HG03342 (cell line): ENCODE measurements at regions not wholly inside any gene's neighbourhood (a gene's known extent, or its start where the extent isn't known, plus 50 kb on each side); places are given as distances from the start of the nearest gene placed in this dataset.
A peak's percentile ranks its signal among the peaks of the same experiment; 100 is the strongest.
"Not testable (repeated sequence)": the region's sequence is repeated elsewhere in the genome, so short reads cannot be mapped to it uniquely, and the experiment has no call there.

Experiments
- ATAC-seq: cut with Tn5 transposase; IDR thresholded peaks from one replicate; pipeline ENCODE4 v1.9.1; 2021; ENCODE audit warnings: mild to moderate bottlenecking, moderate library complexity; ENCODE audit not compliant: unreplicated experiment

DNA sequence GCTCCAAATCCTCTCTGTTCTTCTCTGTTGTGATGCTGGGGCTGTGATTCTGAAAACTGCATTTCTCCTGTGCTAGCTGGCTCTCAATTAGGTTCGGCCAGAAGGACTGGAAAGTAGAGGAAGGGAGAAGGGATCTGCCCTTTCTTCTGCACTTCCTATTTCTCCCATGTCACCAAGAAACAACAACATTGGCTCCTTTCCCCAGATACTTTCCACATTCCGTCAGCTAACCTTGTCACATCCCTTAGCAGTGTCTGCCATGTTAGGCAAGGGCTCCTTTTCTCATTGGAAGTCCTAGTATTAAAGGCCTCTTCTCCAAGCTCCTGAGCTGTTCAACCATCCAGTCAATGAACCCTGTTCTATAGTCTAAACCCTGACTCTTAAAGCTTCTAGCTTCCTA lies 171.1 kb downstream of the ZNF621 start:
- ATAC-seq = no peak

DNA sequence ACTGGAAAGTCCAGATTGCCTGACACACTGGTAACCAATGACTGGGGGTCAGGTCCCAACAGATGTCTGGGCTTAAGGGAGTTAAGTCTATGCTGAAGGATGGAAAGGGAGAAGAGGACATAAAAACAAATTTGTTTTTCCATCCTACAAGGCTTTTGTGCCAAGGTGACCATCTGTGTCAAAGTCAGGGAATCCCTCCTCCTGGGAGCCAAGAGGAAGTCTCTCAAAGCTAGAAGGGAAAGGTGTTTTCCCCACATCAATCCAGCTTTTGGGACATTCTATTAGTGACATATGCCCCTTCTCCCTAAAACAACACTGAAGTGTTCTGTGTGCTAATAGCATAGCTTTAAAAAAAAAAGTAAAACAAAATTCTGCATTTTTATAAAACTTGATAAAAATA lies 173.9 kb downstream of the ZNF621 start:
- not testable (repeated sequence) for ATAC-seq

DNA sequence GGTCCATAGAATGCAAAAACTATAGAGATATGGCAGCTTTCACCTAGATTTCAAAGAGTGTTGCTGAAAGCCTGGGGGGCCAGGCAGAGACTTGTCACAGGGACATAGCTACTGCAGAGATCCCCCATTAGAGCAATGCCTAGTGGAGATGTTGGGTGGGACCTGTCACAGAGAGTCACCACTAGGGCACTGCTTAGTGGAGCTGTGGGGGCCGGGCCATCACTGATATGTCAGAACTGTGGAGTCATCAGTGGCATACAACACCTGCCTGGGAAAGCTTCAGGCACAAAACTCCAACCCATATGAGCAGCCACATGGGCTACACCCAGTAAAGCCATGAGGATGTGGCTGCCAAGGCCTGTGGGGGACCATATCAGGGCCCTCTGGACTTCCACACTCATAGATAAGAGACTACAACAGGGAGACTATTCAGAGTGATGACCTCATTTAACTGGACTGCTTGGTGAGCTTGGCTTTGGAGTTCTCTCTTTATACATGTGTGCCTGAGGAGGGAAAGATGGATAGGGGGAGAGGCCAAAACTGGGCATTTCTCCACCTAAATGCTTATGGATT lies 176.3 kb downstream of the ZNF621 start:
- ATAC-seq = no peak

GRCh38 chr3:40704224-40704623 lies 179.5 kb downstream of the ZNF621 start:
- no peak for ATAC-seq

- no peak for ATAC-seq
These were observed 180.9 kb downstream of the ZNF621 start for GRCh38 chr3:40705663-40706062.

GRCh38 chr3:40713306-40713705 lies 188.5 kb downstream of the ZNF621 start:
- no peak for ATAC-seq

DNA sequence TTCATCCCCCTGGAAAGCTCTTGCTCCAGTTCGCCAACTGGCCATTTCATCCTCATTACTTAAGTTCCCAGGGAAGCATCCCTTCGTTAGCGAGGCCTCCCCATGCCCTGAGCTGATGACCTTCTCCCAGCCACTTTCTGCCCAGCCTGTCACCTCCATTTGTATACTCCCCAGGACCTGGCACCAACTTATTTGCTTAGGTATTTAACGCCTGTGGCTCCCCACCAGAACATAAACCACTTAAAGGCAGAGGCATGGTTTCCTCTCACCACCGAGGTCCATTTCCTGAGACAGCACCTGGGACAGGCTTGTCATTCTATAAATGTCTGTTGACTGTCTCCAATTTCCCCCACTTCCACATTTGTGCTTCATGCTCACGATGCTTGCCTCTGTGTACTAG lies 189.0 kb downstream of the ZNF621 start:
- ATAC-seq = no peak

DNA sequence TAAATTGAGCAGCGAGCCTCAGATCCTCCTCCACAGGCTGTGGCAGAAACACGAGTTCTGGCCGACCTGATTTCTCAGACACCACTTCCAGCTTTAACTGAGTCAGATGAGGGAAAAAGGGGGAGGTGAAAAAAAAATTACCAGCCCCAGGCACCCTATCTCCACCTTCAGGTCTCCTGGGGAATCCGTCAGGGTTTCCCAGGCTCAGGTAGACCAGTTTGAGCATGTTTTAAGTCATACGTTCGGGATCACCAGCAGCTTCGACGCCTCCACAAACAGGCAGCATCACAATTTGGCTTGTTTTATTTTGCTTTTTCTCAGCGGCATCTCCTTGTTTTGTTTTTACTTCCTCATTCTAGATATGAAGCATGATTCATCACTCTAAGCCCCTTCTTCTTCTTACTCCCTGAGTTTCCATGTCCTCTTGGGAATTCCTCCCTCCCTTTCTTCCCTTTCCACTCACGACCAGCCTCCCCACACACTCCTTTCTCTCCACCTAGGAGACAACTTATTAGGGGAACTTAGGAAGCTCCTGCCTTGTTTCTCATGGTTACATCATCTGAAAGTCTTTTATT lies 190.1 kb downstream of the ZNF621 start:
- ATAC-seq = no peak

DNA sequence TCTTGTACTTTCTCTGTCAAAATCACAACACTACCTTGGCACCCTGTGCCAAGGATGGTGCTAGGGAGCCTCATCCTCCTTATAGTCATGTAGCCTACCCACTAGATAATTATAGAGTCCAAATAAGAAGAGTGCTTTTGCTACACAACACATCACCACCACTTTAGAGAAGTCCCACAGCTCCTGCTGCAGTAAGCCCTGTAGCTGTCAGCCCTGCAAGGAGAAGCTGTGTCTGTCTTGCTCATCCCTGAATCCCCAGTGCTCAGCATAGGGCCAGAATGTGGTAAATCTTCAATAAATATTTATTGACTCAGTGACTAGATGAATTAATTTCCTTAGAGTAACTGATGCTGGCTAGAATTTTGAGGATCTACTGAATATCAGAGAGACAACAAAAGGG lies 190.8 kb downstream of the ZNF621 start:
- no peak for ATAC-seq

- no peak for ATAC-seq
These were observed 192.7 kb downstream of the ZNF621 start for GRCh38 chr3:40717471-40717870.

DNA sequence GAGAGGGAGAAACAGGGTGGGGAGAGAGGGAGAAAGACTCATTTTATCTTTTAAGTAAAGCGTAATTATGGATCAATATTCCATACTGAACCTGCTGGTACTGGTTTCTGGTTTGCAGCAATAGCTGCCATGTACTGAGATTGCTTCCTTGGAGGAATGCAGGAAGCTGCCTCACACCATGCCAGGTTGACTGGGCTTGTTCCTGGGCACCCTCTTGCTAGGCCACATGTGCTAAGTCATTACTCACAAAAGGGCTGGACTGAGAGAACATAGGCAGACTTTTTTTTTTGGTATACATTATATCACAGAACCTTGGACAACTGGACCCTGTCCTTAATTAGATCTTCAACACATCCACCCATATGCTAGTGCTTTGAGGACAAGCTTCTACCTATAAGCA lies 193.4 kb downstream of the ZNF621 start:
- ATAC-seq = peak; percentile 32

GRCh38 chr3:40718681-40719080 lies 193.9 kb downstream of the ZNF621 start:
- peak; percentile 92 for ATAC-seq

DNA sequence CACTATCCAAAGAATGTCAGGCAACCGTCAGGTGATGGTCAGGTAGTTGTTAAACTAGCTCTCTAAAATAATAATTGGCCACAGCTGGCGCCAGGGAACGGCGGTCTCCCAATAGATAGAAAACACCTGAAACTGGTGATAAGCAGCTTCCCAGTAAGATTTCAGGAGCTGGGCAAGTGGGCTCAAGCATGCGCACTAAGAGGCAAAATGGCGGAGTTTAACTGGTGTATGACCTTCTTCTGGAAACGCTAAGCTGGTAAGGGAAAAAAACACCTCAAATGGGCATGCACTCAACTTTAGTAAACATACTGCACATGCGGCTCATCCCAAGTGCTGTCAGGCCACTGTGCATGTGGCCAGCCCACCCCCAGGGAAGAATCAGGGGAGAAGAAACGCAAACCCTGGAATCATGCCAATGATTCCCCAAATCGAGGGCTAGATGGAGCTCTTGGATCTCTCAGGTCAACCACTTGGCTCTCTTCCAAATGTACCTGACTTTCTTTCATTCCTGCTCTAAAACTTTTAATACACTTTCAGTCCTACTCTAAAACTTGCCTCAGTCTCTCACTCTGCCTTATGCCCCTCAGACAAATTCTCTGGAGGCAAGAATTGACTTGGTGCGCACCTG lies 195.0 kb downstream of the ZNF621 start:
- no peak for ATAC-seq

DNA sequence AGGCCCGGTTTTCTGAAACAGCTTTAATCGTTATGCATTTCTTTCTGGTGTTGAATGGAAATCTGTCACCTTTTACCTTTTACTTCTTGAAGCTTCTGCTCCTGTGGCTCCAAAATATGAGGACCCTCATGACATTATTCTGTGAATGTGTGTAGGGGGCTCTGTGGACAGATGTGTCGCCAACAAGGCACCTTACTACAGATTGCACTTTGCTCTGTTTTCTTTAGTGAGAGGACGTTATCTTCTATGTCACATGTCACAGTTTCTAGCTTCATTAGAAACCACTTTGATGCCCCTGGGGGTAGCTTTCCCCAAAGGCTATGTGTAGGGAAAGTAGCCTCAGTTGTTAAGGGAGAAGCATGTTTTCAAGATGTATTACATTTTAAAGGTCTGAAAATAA lies 195.6 kb downstream of the ZNF621 start:
- ATAC-seq = no peak

- ATAC-seq = no peak
These were observed 196.1 kb downstream of the ZNF621 start for GRCh38 chr3:40720863-40721262.

GRCh38 chr3:40723083-40723660 lies 198.4 kb downstream of the ZNF621 start:
- no peak for ATAC-seq

- no peak for ATAC-seq
These were observed 200.3 kb downstream of the ZNF621 start for GRCh38 chr3:40725031-40725430.

DNA sequence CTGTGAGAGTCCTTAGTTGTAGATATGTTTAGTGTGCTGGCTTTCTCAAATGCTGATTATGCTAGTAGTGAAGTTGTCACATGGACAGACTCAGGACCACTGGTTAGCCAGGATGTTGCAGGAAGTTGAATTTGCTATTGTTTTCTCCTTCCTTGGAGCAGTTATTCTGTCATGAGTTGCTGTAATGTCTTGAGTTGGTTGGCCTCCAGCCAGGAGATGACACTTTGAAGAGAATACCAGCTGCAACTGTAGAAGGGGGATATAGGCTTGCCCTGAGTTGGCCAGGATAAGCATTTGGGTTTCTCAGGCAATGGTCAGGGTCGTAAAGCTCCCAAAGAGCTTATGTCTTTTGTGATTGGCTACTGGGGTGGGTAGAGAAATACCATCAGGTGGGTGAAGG lies 206.7 kb downstream of the ZNF621 start:
- ATAC-seq = no peak

GRCh38 chr3:40736943-40737342 lies 212.2 kb downstream of the ZNF621 start:
- no peak for ATAC-seq

- ATAC-seq = no peak
These were observed 212.6 kb downstream of the ZNF621 start for GRCh38 chr3:40737343-40737742.

DNA sequence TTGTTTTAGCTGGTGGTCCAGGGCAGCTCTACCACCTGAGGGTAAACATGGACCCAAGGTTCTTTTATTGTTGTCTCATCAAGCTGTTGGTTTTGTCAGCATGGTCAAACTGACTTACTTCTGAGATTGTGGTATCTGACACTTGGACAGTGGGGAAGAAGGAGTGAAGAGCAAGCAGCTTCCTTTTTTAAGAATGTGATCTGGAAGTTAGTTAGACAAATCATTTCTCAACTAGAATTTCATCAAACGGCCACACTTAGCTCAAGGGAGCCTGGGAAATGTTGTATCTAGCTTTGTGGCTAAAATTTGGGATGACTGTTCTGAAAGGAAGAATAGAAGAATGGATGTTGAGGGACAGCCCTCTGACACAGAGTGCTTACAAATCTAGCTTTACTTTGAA lies 215.2 kb downstream of the ZNF621 start:
- ATAC-seq = no peak

DNA sequence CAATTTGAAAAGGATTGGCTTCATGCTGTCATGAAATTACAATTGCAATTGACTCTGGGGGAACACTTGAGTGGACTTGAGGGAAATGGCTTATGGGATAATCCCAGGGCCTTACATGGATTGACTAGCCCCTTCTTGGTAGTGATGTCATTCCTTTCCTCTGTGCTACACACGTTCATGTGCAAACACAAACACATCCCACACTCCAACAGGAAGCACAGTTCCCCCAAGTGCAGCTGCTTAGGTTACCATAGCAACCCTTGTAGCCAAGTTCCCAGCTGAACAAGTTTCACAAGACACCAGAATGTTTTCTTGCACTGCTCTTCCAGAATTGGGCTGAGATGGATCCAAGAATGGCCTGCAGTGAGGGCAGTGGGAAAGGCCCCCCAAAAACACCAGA lies 217.0 kb downstream of the ZNF621 start:
- no peak for ATAC-seq
